ENCODE measurements at regions not wholly inside any gene's neighbourhood (a gene's known extent, or its start where the extent isn't known, plus 50 kb on each side); places are given as distances from the start of the nearest gene placed in this dataset.

DNA sequence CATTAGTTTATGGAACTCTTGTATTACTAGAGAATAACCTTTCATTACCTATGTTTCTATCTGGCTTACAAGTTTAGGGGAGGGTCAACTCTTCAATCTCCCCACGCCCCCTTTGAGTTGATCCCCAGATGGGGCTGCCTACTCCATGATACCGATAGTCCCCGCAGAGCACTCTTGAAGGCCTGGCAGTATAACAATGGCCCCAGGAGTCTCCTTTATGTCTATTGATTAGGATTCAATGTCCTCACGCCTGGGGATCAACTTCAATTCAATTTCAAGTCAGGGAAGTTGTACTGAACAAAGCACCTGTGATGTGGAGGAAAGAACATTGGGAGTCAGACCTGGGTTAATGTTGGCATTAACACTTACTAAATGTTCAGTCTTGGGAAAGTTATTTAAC lies 520.2 kb downstream of the METTL15 start:
- H3K36me3 ChIP-seq (ENCODE audit: low read depth), result no peaks in the 10 kb centered on the region
- DNase-seq (ENCODE audit: low spot score) (no peak), ATAC-seq (ENCODE audit: low read depth) (no peak)
- H3K27ac ChIP-seq (ENCODE audit: poor library complexity, severe bottlenecking), result no peak overlapping the region
- no peak overlapping the region for H3K4me3 ChIP-seq (ENCODE audit: severe bottlenecking)
- TF ChIP-seq, protein P1, sequence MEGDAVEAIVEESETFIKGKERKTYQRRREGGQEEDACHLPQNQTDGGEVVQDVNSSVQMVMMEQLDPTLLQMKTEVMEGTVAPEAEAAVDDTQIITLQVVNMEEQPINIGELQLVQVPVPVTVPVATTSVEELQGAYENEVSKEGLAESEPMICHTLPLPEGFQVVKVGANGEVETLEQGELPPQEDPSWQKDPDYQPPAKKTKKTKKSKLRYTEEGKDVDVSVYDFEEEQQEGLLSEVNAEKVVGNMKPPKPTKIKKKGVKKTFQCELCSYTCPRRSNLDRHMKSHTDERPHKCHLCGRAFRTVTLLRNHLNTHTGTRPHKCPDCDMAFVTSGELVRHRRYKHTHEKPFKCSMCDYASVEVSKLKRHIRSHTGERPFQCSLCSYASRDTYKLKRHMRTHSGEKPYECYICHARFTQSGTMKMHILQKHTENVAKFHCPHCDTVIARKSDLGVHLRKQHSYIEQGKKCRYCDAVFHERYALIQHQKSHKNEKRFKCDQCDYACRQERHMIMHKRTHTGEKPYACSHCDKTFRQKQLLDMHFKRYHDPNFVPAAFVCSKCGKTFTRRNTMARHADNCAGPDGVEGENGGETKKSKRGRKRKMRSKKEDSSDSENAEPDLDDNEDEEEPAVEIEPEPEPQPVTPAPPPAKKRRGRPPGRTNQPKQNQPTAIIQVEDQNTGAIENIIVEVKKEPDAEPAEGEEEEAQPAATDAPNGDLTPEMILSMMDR (IDR thresholded peaks at IDR 0.05; ENCODE audit: poor library complexity, severe bottlenecking), result no peak
- peaks cover 12% of the 10 kb centered on the region for H3K4me1 ChIP-seq (ENCODE audit: insufficient read depth, poor library complexity, severe bottlenecking)
- no peaks in the 10 kb centered on the region for H3K9me3 ChIP-seq (ENCODE audit: severe bottlenecking)
- H3K27me3 ChIP-seq (ENCODE audit: insufficient read depth, poor library complexity, severe bottlenecking), result no peaks in the 10 kb centered on the region

DNA sequence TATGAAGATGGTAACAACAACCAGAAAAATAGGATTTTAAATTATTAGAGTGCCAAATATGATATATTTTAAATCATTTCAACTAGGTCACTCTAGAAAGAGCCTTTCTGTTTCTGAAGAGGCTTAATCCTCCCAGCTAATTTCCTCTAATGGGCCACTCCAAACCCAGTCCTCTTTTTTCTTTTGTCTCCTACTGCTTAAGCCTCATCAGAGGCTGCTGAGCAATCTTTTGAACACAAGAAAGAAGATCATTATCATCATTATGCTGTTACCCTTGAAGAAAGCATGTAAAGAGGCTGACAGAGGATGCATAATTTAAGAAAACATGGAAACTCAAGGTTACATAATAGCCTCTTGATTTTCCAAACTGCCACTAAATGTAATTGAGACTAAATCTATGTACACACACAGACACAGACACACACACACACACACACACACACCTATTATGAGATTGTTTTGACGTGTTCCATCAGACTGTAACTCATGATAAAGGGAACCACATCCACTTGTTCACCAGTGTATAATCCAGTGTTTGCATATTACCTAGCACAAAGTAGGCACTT lies 519.6 kb downstream of the METTL15 start:
- Histone ChIP-seq H3K27ac (ENCODE audit: poor library complexity, severe bottlenecking) (no peak overlapping the region), H3K27me3 (ENCODE audit: insufficient read depth, poor library complexity, severe bottlenecking) (no peaks in the 10 kb centered on the region), H3K4me1 (ENCODE audit: insufficient read depth, poor library complexity, severe bottlenecking) (peaks cover 11% of the 10 kb centered on the region), H3K4me3 (ENCODE audit: severe bottlenecking) (no peak overlapping the region), H3K9me3 (ENCODE audit: severe bottlenecking) (no peaks in the 10 kb centered on the region), H3K36me3 (ENCODE audit: low read depth) (no peaks in the 10 kb centered on the region)
- TF ChIP-seq, protein P1 (IDR thresholded peaks at IDR 0.05; ENCODE audit: poor library complexity, severe bottlenecking), result no peak
- DNase-seq (ENCODE audit: low spot score) (no peak), ATAC-seq (ENCODE audit: low read depth) (no peak)

DNA sequence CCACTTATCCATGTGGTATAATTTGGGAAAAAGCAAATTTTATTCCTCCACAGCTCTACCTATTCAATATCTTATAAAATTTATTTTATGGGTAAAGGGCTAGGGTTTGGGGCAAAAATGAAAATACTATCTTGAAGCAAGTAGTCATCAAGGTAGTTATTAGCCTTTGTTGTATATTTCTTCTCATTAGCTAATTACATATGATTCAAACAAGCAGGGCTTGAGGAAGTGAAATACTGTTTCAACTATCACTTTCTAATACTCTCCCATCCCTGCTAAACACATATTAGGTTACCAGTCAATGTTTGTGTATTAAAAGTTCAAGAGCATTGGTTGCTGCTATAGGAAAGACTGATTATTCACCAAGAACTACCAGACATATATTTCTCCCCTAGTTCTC lies 517.3 kb downstream of the METTL15 start:
- Histone ChIP-seq H3K27ac (ENCODE audit: poor library complexity, severe bottlenecking) (no peak overlapping the region), H3K9me3 (ENCODE audit: severe bottlenecking) (no peaks in the 10 kb centered on the region), H3K36me3 (ENCODE audit: low read depth) (no peaks in the 10 kb centered on the region), H3K4me1 (ENCODE audit: insufficient read depth, poor library complexity, severe bottlenecking) (peaks cover 2% of the 10 kb centered on the region), H3K4me3 (ENCODE audit: severe bottlenecking) (no peak overlapping the region), H3K27me3 (ENCODE audit: insufficient read depth, poor library complexity, severe bottlenecking) (no peaks in the 10 kb centered on the region)
- ATAC-seq (ENCODE audit: low read depth) (no peak), DNase-seq (ENCODE audit: low spot score) (no peak)
- TF ChIP-seq, protein P1 (IDR thresholded peaks at IDR 0.05; ENCODE audit: poor library complexity, severe bottlenecking), result no peak

DNA sequence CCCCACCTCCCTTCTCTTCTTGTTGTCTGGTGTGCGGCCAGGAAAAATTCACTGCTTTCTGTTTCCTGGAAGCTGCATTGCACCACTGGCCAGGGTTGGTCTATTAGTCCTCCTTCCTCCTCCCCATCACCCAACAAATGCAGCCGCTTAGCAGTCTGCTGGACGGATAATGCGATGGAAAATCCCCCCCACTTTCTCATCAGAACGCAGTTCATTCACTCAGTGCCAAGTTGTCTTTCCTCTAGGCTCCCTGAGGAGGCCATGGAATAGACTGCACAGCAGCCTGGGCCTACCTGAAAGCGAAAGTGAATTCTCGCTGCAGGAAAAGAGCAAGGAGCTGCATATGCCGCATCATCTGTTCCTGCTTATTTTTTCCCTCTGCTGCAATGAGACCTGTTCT lies 513.6 kb downstream of the METTL15 start:
- no peak overlapping the region for H3K27ac ChIP-seq (ENCODE audit: poor library complexity, severe bottlenecking)
- no peak for ATAC-seq (ENCODE audit: low read depth)
- no peak for DNase-seq (ENCODE audit: low spot score)

More for the DNA sequence above, 513.6 kb downstream of the METTL15 start:
- Histone ChIP-seq H3K4me3 (ENCODE audit: severe bottlenecking) (no peak overlapping the region), H3K4me1 (ENCODE audit: insufficient read depth, poor library complexity, severe bottlenecking) (peaks cover 28% of the 10 kb centered on the region), H3K27me3 (ENCODE audit: insufficient read depth, poor library complexity, severe bottlenecking) (no peaks in the 10 kb centered on the region), H3K9me3 (ENCODE audit: severe bottlenecking) (no peaks in the 10 kb centered on the region), H3K36me3 (ENCODE audit: low read depth) (no peaks in the 10 kb centered on the region)
- TF ChIP-seq, protein P1 (IDR thresholded peaks at IDR 0.05; ENCODE audit: poor library complexity, severe bottlenecking), result no peak

All from RWPE2 (cell line).